IPS-20b (cell line): ENCODE measurements at regions not wholly inside any gene's neighbourhood (a gene's known extent, or its start where the extent isn't known, plus 50 kb on each side); places are given as distances from the start of the nearest gene placed in this dataset.

Experiments
- H3K27ac ChIP-seq: one replicate; pipeline ENCODE4 v1.5.1; 2013; ENCODE audit warnings: low read length
- H3K27me3 ChIP-seq: 2 replicates; pipeline ENCODE4 v1.6.1; 2013; ENCODE audit warnings: mild to moderate bottlenecking, low read length, inconsistent platforms; ENCODE audit not compliant: insufficient read depth
- H3K36me3 ChIP-seq: 2 replicates; pipeline ENCODE4 v1.6.1; 2013; ENCODE audit warnings: low read depth, mild to moderate bottlenecking, inconsistent platforms, low read length, moderate library complexity; ENCODE audit not compliant: insufficient read depth
- H3K4me1 ChIP-seq: 2 replicates; pipeline ENCODE4 v1.6.1; 2013; ENCODE audit warnings: mild to moderate bottlenecking, control low read depth, inconsistent platforms, low read length, moderate library complexity; ENCODE audit not compliant: insufficient read depth
- H3K4me3 ChIP-seq: 2 replicates; pipeline ENCODE4 v1.5.1; 2013; ENCODE audit warnings: mild to moderate bottlenecking, low read length, inconsistent platforms
- H3K9ac ChIP-seq: 2 replicates; pipeline ENCODE4 v1.6.1; 2013; ENCODE audit warnings: low read depth, mild to moderate bottlenecking, inconsistent platforms, low read length, moderate library complexity
- H3K9me3 ChIP-seq: 2 replicates; pipeline ENCODE4 v1.6.1; 2013; ENCODE audit warnings: mild to moderate bottlenecking, low read depth, low read length, inconsistent platforms; ENCODE audit not compliant: insufficient read depth

- no peak overlapping the region for H3K27ac ChIP-seq
- H3K9ac ChIP-seq, result no peak overlapping the region
- no peaks in the 10 kb centered on the region for H3K36me3 ChIP-seq
- no peaks in the 10 kb centered on the region for H3K4me1 ChIP-seq
- no peaks in the 10 kb centered on the region for H3K27me3 ChIP-seq
- no peaks in the 10 kb centered on the region for H3K9me3 ChIP-seq
- no peak overlapping the region for H3K4me3 ChIP-seq
These were observed 555.3 kb upstream of the C16orf82 start for GRCh38 chr16:26511463-26511862.

GRCh38 chr16:26521626-26522025 lies 545.1 kb upstream of the C16orf82 start:
- no peak overlapping the region for H3K27ac ChIP-seq
- no peaks in the 10 kb centered on the region for H3K4me1 ChIP-seq
- no peaks in the 10 kb centered on the region for H3K27me3 ChIP-seq
- H3K9me3 ChIP-seq, result no peaks in the 10 kb centered on the region
- no peaks in the 10 kb centered on the region for H3K36me3 ChIP-seq
- H3K4me3 ChIP-seq, result no peak overlapping the region
- H3K9ac ChIP-seq, result no peak overlapping the region

GRCh38 chr16:26524281-26524680 lies 542.4 kb upstream of the C16orf82 start:
- Histone ChIP-seq H3K9ac (no peak overlapping the region), H3K27ac (no peak overlapping the region), H3K4me1 (no peaks in the 10 kb centered on the region), H3K36me3 (no peaks in the 10 kb centered on the region), H3K4me3 (no peak overlapping the region), H3K9me3 (no peaks in the 10 kb centered on the region), H3K27me3 (no peaks in the 10 kb centered on the region)

GRCh38 chr16:26524846-26525245 lies 541.9 kb upstream of the C16orf82 start:
- no peak overlapping the region for H3K4me3 ChIP-seq
- no peaks in the 10 kb centered on the region for H3K9me3 ChIP-seq

GRCh38 chr16:26525856-26526255 lies 540.9 kb upstream of the C16orf82 start:
- Histone ChIP-seq H3K36me3 (no peaks in the 10 kb centered on the region), H3K27me3 (no peaks in the 10 kb centered on the region), H3K9me3 (no peaks in the 10 kb centered on the region), H3K27ac (no peak overlapping the region), H3K4me3 (no peak overlapping the region), H3K4me1 (no peaks in the 10 kb centered on the region), H3K9ac (no peak overlapping the region)

More at GRCh38 chr16:26524846-26525245, 541.9 kb upstream of the C16orf82 start:
- no peak overlapping the region for H3K27ac ChIP-seq
- no peaks in the 10 kb centered on the region for H3K27me3 ChIP-seq
- H3K36me3 ChIP-seq, result no peaks in the 10 kb centered on the region
- H3K9ac ChIP-seq, result no peak overlapping the region
- no peaks in the 10 kb centered on the region for H3K4me1 ChIP-seq

- no peaks in the 10 kb centered on the region for H3K36me3 ChIP-seq
- no peak overlapping the region for H3K27ac ChIP-seq
- H3K4me3 ChIP-seq, result no peak overlapping the region
- no peaks in the 10 kb centered on the region for H3K27me3 ChIP-seq
- no peak overlapping the region for H3K9ac ChIP-seq
- H3K9me3 ChIP-seq, result no peaks in the 10 kb centered on the region
- H3K4me1 ChIP-seq, result no peaks in the 10 kb centered on the region
These were observed 540.1 kb upstream of the C16orf82 start for GRCh38 chr16:26526633-26527032.

GRCh38 chr16:26530584-26531289 lies 536.0 kb upstream of the C16orf82 start:
- no peak overlapping the region for H3K4me3 ChIP-seq
- no peak overlapping the region for H3K9ac ChIP-seq
- no peak overlapping the region for H3K27ac ChIP-seq
- H3K9me3 ChIP-seq, result no peaks in the 10 kb centered on the region; the same call in 1 of the 2 replicates
- H3K36me3 ChIP-seq, result no peaks in the 10 kb centered on the region
- no peaks in the 10 kb centered on the region for H3K27me3 ChIP-seq
- H3K4me1 ChIP-seq, result no peaks in the 10 kb centered on the region

GRCh38 chr16:26531290-26531730 lies 535.4 kb upstream of the C16orf82 start:
- H3K9ac ChIP-seq, result no peak overlapping the region
- H3K27me3 ChIP-seq, result no peaks in the 10 kb centered on the region
- no peaks in the 10 kb centered on the region for H3K4me1 ChIP-seq
- no peaks in the 10 kb centered on the region for H3K36me3 ChIP-seq
- no peak overlapping the region for H3K27ac ChIP-seq
- H3K9me3 ChIP-seq, result no peaks in the 10 kb centered on the region; the same call in 1 of the 2 replicates
- H3K4me3 ChIP-seq, result no peak overlapping the region

- no peaks in the 10 kb centered on the region for H3K4me1 ChIP-seq
- H3K27me3 ChIP-seq, result no peaks in the 10 kb centered on the region
- no peak overlapping the region for H3K9ac ChIP-seq
- no peaks in the 10 kb centered on the region; the same call in 1 of the 2 replicates for H3K9me3 ChIP-seq
- H3K36me3 ChIP-seq, result no peaks in the 10 kb centered on the region
- no peak overlapping the region for H3K4me3 ChIP-seq
- no peak overlapping the region for H3K27ac ChIP-seq
These were observed 534.3 kb upstream of the C16orf82 start for GRCh38 chr16:26532456-26532855.

- H3K4me1 ChIP-seq, result no peaks in the 10 kb centered on the region
- no peaks in the 10 kb centered on the region for H3K36me3 ChIP-seq
- no peak overlapping the region for H3K4me3 ChIP-seq
- no peaks in the 10 kb centered on the region for H3K27me3 ChIP-seq
- no peak overlapping the region for H3K27ac ChIP-seq
- no peaks in the 10 kb centered on the region; the same call in 1 of the 2 replicates for H3K9me3 ChIP-seq
- no peak overlapping the region for H3K9ac ChIP-seq
These were observed 524.5 kb upstream of the C16orf82 start for GRCh38 chr16:26542198-26542597.

- Histone ChIP-seq H3K4me3 (no peak overlapping the region), H3K9me3 (no peaks in the 10 kb centered on the region; the same call in 1 of the 2 replicates), H3K27ac (no peak overlapping the region), H3K4me1 (peaks cover 4% of the 10 kb centered on the region; the same call in 1 of the 2 replicates), H3K27me3 (no peaks in the 10 kb centered on the region), H3K36me3 (no peaks in the 10 kb centered on the region), H3K9ac (no peak overlapping the region)
These were observed 520.2 kb upstream of the C16orf82 start for GRCh38 chr16:26546573-26546972.

GRCh38 chr16:26547681-26548080 lies 519.0 kb upstream of the C16orf82 start:
- Histone ChIP-seq H3K9me3 (no peaks in the 10 kb centered on the region), H3K4me1 (peaks cover 4% of the 10 kb centered on the region; the same call in 1 of the 2 replicates), H3K4me3 (no peak overlapping the region)

More at GRCh38 chr16:26547681-26548080, 519.0 kb upstream of the C16orf82 start:
- no peaks in the 10 kb centered on the region for H3K36me3 ChIP-seq
- H3K27ac ChIP-seq, result no peak overlapping the region
- no peak overlapping the region for H3K9ac ChIP-seq
- no peaks in the 10 kb centered on the region for H3K27me3 ChIP-seq
